Progenitor cell of endocrine pancreas (in vitro differentiated cells): ENCODE measurements at regions not wholly inside any gene's neighbourhood (a gene's known extent, or its start where the extent isn't known, plus 50 kb on each side); places are given as distances from the start of the nearest gene placed in this dataset.

Experiments
- DNase-seq: peaks from one replicate; pipeline ENCODE4 v3.0.0; 2021; ENCODE audit warnings: low spot score; ENCODE audit not compliant: unreplicated experiment
- H3K27ac Mint-ChIP-seq: 2 replicates; pipeline ENCODE4 v1.8.0; 2021; ENCODE audit warnings: mild to moderate bottlenecking, moderate library complexity, mixed read lengths
- H3K27me3 Mint-ChIP-seq: 2 replicates; pipeline ENCODE4 v1.8.0; 2021; ENCODE audit warnings: mixed read lengths
- H3K36me3 Mint-ChIP-seq: 2 replicates; pipeline ENCODE4 v1.8.0; 2022; ENCODE audit warnings: mixed read lengths; ENCODE audit not compliant: insufficient read depth
- H3K4me1 Mint-ChIP-seq: 2 replicates; pipeline ENCODE4 v1.8.0; 2021; ENCODE audit warnings: low read depth, mixed read lengths
- H3K4me3 Mint-ChIP-seq: 2 replicates; pipeline ENCODE4 v1.8.0; 2021; ENCODE audit warnings: low read depth, mild to moderate bottlenecking, moderate library complexity, mixed read lengths
- H3K9me3 Mint-ChIP-seq: 2 replicates; pipeline ENCODE4 v1.8.0; 2021; ENCODE audit warnings: low read depth, mixed read lengths
- TF ChIP-seq, protein P1 (sequence below): fragments of 200-600 bp; sonication (generic); IDR thresholded peaks from one replicate; pipeline ENCODE4 v1.5.0; 2021; ENCODE audit warnings: antibody characterized with exemption, mild to moderate bottlenecking; ENCODE audit not compliant: unreplicated experiment

- H3K9me3 Mint-ChIP-seq: no peaks in the 10 kb centered on the region
- H3K27me3 Mint-ChIP-seq: peaks cover 57% of the 10 kb centered on the region
- no peak overlapping the region for H3K27ac Mint-ChIP-seq
- TF ChIP-seq, protein P1, sequence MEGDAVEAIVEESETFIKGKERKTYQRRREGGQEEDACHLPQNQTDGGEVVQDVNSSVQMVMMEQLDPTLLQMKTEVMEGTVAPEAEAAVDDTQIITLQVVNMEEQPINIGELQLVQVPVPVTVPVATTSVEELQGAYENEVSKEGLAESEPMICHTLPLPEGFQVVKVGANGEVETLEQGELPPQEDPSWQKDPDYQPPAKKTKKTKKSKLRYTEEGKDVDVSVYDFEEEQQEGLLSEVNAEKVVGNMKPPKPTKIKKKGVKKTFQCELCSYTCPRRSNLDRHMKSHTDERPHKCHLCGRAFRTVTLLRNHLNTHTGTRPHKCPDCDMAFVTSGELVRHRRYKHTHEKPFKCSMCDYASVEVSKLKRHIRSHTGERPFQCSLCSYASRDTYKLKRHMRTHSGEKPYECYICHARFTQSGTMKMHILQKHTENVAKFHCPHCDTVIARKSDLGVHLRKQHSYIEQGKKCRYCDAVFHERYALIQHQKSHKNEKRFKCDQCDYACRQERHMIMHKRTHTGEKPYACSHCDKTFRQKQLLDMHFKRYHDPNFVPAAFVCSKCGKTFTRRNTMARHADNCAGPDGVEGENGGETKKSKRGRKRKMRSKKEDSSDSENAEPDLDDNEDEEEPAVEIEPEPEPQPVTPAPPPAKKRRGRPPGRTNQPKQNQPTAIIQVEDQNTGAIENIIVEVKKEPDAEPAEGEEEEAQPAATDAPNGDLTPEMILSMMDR: no peak
- H3K36me3 Mint-ChIP-seq: no peaks in the 10 kb centered on the region
- H3K4me3 Mint-ChIP-seq: no peak overlapping the region
- H3K4me1 Mint-ChIP-seq: no peaks in the 10 kb centered on the region
- DNase-seq: no peak
These were observed 1371.2 kb downstream of the BRD1 start for GRCh38 chr22:48456449-48456848.

- DNase-seq: no peak
- Mint-ChIP-seq H3K27me3 (peaks cover 49% of the 10 kb centered on the region), H3K9me3 (no peaks in the 10 kb centered on the region), H3K4me3 (no peak overlapping the region), H3K27ac (no peak overlapping the region), H3K36me3 (no peaks in the 10 kb centered on the region), H3K4me1 (no peaks in the 10 kb centered on the region)
- TF ChIP-seq, protein P1: no peak
These were observed 1373.8 kb downstream of the BRD1 start for GRCh38 chr22:48453751-48454485.

- Mint-ChIP-seq H3K36me3 (no peaks in the 10 kb centered on the region), H3K27me3 (peaks cover 49% of the 10 kb centered on the region), H3K27ac (no peak overlapping the region), H3K4me1 (no peaks in the 10 kb centered on the region), H3K4me3 (no peak overlapping the region), H3K9me3 (no peaks in the 10 kb centered on the region)
- no peak for DNase-seq
- TF ChIP-seq, protein P1: no peak
These were observed 1374.5 kb downstream of the BRD1 start for GRCh38 chr22:48453171-48453570.

- Mint-ChIP-seq H3K4me3 (no peak overlapping the region), H3K9me3 (no peaks in the 10 kb centered on the region), H3K27ac (no peak overlapping the region), H3K4me1 (no peaks in the 10 kb centered on the region), H3K27me3 (peaks cover 49% of the 10 kb centered on the region), H3K36me3 (no peaks in the 10 kb centered on the region)
- TF ChIP-seq, protein P1: no peak
- DNase-seq: no peak
These were observed 1374.9 kb downstream of the BRD1 start for GRCh38 chr22:48452766-48453165.

DNA sequence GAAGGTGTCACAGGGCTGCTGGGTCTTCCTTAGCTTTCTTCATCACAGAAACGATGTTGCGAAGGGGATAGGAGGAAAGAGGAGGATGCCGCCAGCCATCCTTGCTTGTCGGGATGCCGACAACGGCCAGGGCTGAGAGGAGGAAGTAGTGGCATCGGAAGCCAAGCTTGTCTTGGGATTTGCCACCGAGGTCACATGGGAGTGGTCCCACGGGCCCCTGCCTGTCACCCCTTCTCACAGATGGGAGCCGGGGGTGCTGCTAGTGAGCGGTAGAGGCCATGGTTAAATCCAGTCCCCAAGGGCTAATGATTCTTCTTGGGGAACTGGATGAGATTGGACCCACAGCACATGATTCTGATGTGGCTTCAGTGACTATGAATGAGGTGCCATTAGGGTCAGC lies 1375.8 kb downstream of the BRD1 start:
- H3K4me1 Mint-ChIP-seq: no peaks in the 10 kb centered on the region
- TF ChIP-seq, protein P1: no peak
- H3K27me3 Mint-ChIP-seq: peaks cover 46% of the 10 kb centered on the region
- H3K36me3 Mint-ChIP-seq: no peaks in the 10 kb centered on the region
- DNase-seq: no peak
- no peak overlapping the region for H3K27ac Mint-ChIP-seq
- H3K9me3 Mint-ChIP-seq: no peaks in the 10 kb centered on the region
- H3K4me3 Mint-ChIP-seq: no peak overlapping the region
